CD4-positive, alpha-beta T cell (primary cell): ENCODE measurements at regions not wholly inside any gene's neighbourhood (a gene's known extent, or its start where the extent isn't known, plus 50 kb on each side); places are given as distances from the start of the nearest gene placed in this dataset.
A peak's percentile ranks its signal among the peaks of the same experiment; 100 is the strongest.

Source experiments
- ATAC-seq: fragments of 200-7000 bp; cut with Tn5 transposase; one replicate; pipeline ENCODE4 v1.10.0; 2022; ENCODE audit warnings: mild to moderate bottlenecking; ENCODE audit not compliant: poor library complexity
- CTCF ChIA-PET: fragments of 350-600 bp; sonication (Branson Sonifier 250); formaldehyde crosslinking; loops from one replicate; lab custom pipeline; 2021; ENCODE audit warnings: antibody characterized with exemption, inconsistent platforms; lab: Charles Lee
- POLR2A ChIA-PET: fragments of 350-600 bp; sonication (Branson Sonifier 250); formaldehyde crosslinking; loops from one replicate; lab custom pipeline; 2021; ENCODE audit warnings: antibody characterized with exemption, inconsistent platforms; lab: Charles Lee
- DNase-seq, 14 experiments: peaks; one replicate each; pipeline ENCODE4 v3.0.0-alpha.2; 2013 to 2020; ENCODE audit warnings: mixed read lengths in 2 of 14
- H3K27ac ChIP-seq, 2 donors: one replicate each; pipeline versions ENCODE4 v1.5.1 to v1.7.0; 2013; ENCODE audit warnings: low read length in 2 of 2, low read depth in 1 of 2, mild to moderate bottlenecking in 1 of 2
- H3K27me3 ChIP-seq, 2 experiments: 1 replicate in 1 of 2; 2 replicates in 1 of 2; pipeline versions ENCODE4 v1.6.1 to v1.7.0; 2013; ENCODE audit warnings: low read length in 2 of 2, control low read depth in 1 of 2, mild to moderate bottlenecking in 1 of 2, moderate library complexity in 1 of 2; ENCODE audit not compliant: insufficient read depth in 2 of 2, control insufficient read depth in 1 of 2
- H3K36me3 ChIP-seq: one replicate; pipeline ENCODE4 v1.6.1; 2013; ENCODE audit warnings: low read length, control low read depth; ENCODE audit not compliant: insufficient read depth
- H3K4me1 ChIP-seq: one replicate; pipeline ENCODE4 v1.6.1; 2013; ENCODE audit warnings: low read length, control low read depth; ENCODE audit not compliant: insufficient read depth
- H3K4me3 ChIP-seq: one replicate; pipeline ENCODE4 v1.5.1; 2013; ENCODE audit warnings: mild to moderate bottlenecking, low read length, moderate library complexity
- H3K9me3 ChIP-seq, 2 experiments: 1 replicate in 1 of 2; 2 replicates in 1 of 2; pipeline versions ENCODE4 v1.6.1 to v1.7.0; 2013; ENCODE audit warnings: low read length in 2 of 2, mild to moderate bottlenecking in 2 of 2, control low read depth in 1 of 2, moderate library complexity in 1 of 2; ENCODE audit not compliant: control insufficient read depth in 1 of 2, insufficient read depth in 1 of 2
- H3K27ac Mint-ChIP-seq: one replicate; pipeline ENCODE4 v1.8.0; 2020; ENCODE audit warnings: mixed read lengths
- H3K27me3 Mint-ChIP-seq: one replicate; pipeline ENCODE4 v1.8.0; 2021; ENCODE audit warnings: mixed read lengths
- H3K36me3 Mint-ChIP-seq: one replicate; pipeline ENCODE4 v1.8.0; 2021; ENCODE audit warnings: low read depth, mixed read lengths
- H3K4me1 Mint-ChIP-seq: one replicate; pipeline ENCODE4 v1.8.0; 2021; ENCODE audit warnings: low read depth, mixed read lengths
- H3K4me3 Mint-ChIP-seq: one replicate; pipeline ENCODE4 v1.8.0; 2020; ENCODE audit warnings: mild to moderate bottlenecking, mixed read lengths
- H3K9me3 Mint-ChIP-seq: one replicate; pipeline ENCODE4 v1.8.0; 2020; ENCODE audit warnings: mixed read lengths
- intact Hi-C, 2 experiments: fragments of 100-400 bp; cut with DNase I in 1 of 2; cut with micrococcal nuclease in 1 of 2; formaldehyde crosslinking; loops; one replicate each; pipeline versions ENCODE4 v1.15.1 to v1.9.0; 2023 to 2025; cut with DNase I, micrococcal nuclease
- TF ChIP-seq, protein P1 (sequence below): fragments of 200-600 bp; IDR thresholded peaks from one replicate; pipeline ENCODE4 v1.8.0; 2022; ENCODE audit warnings: antibody characterized with exemption, mild to moderate bottlenecking

DNA sequence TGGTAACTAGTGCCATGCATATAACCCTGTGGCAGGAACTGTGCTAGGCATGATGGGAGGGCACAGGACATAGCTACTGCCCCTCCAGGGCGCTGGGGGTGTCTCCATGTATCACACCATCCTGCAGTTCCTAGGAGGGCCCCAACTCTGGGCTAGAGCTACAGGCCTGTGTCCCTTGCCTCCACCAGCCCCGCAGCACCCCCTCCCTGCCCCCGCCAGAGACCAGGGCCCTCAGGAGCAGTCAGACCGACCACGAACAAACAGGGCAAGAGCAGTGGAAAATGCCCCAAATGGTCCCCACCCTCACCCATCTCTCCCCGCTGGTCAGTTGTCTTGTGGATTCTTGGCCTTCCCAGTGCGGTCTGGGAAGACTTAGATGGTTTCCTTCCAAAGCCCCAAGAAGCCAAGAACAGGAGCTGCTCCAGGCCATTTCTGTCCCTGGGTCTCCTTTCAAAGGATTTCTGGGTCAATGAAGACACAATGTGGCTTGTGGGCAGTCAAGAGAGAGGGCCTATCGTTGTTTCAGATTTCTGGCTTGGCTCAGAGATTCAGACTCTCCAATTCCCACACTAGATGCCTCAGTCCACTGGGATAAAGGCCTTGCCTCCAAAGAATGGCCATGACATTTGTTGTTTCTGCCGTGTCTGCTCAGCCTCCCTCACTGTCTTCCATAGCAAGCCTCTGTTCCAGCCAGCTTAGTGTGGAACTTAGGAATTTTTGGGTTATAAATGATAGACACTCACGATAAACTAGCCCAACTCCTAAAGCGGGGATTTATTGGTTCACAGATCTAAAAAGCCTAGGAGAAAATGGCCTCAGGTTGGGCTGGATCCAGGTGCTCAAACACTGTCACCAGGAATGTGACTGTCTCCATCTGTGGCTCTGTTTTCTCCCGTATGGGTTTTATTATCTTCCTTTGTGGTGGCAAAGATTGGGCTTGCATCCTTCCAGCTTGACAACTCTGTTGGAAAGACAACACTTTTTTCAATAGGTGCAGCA, 80.6 kb downstream of the LSM3 start:
- TF ChIP-seq, protein P1, sequence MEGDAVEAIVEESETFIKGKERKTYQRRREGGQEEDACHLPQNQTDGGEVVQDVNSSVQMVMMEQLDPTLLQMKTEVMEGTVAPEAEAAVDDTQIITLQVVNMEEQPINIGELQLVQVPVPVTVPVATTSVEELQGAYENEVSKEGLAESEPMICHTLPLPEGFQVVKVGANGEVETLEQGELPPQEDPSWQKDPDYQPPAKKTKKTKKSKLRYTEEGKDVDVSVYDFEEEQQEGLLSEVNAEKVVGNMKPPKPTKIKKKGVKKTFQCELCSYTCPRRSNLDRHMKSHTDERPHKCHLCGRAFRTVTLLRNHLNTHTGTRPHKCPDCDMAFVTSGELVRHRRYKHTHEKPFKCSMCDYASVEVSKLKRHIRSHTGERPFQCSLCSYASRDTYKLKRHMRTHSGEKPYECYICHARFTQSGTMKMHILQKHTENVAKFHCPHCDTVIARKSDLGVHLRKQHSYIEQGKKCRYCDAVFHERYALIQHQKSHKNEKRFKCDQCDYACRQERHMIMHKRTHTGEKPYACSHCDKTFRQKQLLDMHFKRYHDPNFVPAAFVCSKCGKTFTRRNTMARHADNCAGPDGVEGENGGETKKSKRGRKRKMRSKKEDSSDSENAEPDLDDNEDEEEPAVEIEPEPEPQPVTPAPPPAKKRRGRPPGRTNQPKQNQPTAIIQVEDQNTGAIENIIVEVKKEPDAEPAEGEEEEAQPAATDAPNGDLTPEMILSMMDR, result no peak
- Histone ChIP-seq H3K4me1 (peaks cover 3% of the 10 kb centered on the region), H3K9me3 (no peaks in the 10 kb centered on the region), H3K27ac (no peak overlapping the region), H3K4me3 (no peak overlapping the region), H3K27me3 (no peaks in the 10 kb centered on the region), H3K36me3 (no peaks in the 10 kb centered on the region)
- no peak overlapping the region for H3K4me3 Mint-ChIP-seq
- DNase-seq (no peak), ATAC-seq (no peak)
- no peaks in the 10 kb centered on the region for H3K9me3 Mint-ChIP-seq
- no peak overlapping the region for H3K27ac Mint-ChIP-seq
- no peaks in the 10 kb centered on the region for H3K36me3 Mint-ChIP-seq
- POLR2A ChIA-PET, result no interaction called here
- H3K4me1 Mint-ChIP-seq, result no peaks in the 10 kb centered on the region
- H3K27me3 Mint-ChIP-seq, result no peaks in the 10 kb centered on the region
- CTCF ChIA-PET, result no interaction called here
- intact Hi-C loops, result no loop called here

DNA sequence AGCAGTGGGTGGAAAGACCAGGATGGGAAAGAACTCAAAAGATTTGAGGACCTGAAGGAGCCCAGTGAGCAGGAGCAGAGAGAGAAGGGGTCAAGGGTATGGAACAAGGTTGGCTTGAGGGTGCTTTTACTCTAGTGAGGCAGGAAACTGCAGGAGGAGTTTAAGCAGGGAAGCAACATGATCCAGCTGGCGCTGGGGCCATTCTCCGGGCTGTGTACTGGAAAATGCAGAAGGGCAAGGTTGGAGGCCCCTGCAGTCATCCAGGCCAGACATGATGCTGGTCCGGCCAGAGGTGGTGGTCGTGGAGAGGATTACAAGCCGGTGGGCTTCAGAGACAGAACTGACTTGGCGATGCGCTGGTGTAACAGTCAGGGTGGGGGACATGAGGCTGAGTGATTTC, 81.8 kb downstream of the LSM3 start:
- ChIA-PET POLR2A (no interaction called here), CTCF (interaction anchor here (0.7 to 1.1 kb wide), 2 partner anchors 207 to 364 kb away, joined by 3 read pairs; no protein-coding TSS in a partner anchor)
- TF ChIP-seq, protein P1, result no peak
- ATAC-seq, result no peak
- Histone ChIP-seq H3K4me3 (no peak overlapping the region), H3K27me3 (no peaks in the 10 kb centered on the region), H3K4me1 (peaks cover 3% of the 10 kb centered on the region), H3K9me3 (no peaks in the 10 kb centered on the region), H3K27ac (no peak overlapping the region), H3K36me3 (no peaks in the 10 kb centered on the region)
- no peaks in the 10 kb centered on the region for H3K36me3 Mint-ChIP-seq
- intact Hi-C loops, result loop anchor here (2.0 to 5.0 kb wide), 5 partner anchors 58 to 662 kb away; partner anchors contain the start of gene SLC6A6 (in 1 of the 2)
- no peaks in the 10 kb centered on the region for H3K4me1 Mint-ChIP-seq
- H3K4me3 Mint-ChIP-seq, result no peak overlapping the region
- no peak overlapping the region for H3K27ac Mint-ChIP-seq
- no peaks in the 10 kb centered on the region for H3K27me3 Mint-ChIP-seq
- H3K9me3 Mint-ChIP-seq, result no peaks in the 10 kb centered on the region
- DNase-seq, result no peak

DNA sequence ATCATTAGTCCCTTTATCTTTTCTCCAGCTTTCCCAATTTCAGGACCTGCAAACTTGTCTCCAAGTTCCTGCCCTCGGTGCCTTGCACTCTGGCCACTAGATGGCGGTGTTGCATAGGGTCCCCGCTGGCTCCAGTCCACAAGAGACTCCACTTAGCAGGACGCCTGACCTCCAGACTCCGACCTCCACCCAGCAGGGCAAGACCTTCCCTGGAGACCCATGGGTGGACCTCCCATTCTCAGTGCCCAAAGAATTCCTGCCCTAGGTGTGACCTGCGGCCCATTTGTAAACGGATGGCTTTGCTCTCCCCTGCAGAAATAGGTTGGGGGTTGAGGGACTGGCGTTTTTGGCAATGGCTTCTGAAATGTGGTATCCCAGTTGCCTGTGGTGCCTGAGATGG, 82.6 kb downstream of the LSM3 start:
- TF ChIP-seq, protein P1, result peak; percentile 100
- ChIA-PET POLR2A (no interaction called here), CTCF (interaction anchor here (0.7 to 1.1 kb wide), 2 partner anchors 206 to 364 kb away, joined by 3 read pairs; no protein-coding TSS in a partner anchor)
- Mint-ChIP-seq H3K4me3 (no peak overlapping the region), H3K9me3 (no peaks in the 10 kb centered on the region), H3K27ac (no peak overlapping the region), H3K4me1 (no peaks in the 10 kb centered on the region), H3K36me3 (no peaks in the 10 kb centered on the region), H3K27me3 (no peaks in the 10 kb centered on the region)
- Histone ChIP-seq H3K4me1 (peaks cover 3% of the 10 kb centered on the region), H3K36me3 (no peaks in the 10 kb centered on the region), H3K27ac (no peak overlapping the region), H3K27me3 (no peaks in the 10 kb centered on the region), H3K9me3 (no peaks in the 10 kb centered on the region), H3K4me3 (no peak overlapping the region)
- intact Hi-C loops, result loop anchor here (1.0 to 5.0 kb wide), 8 partner anchors 58 to 661 kb away; partner anchors contain the start of gene SLC6A6 (in 1 of the 2)
- DNase-seq, result peak; percentile 55 to 86 (median 72)
- ATAC-seq, result peak; percentile 61
